CD14-positive monocyte (primary cell): ENCODE measurements at regions not wholly inside any gene's neighbourhood (a gene's known extent, or its start where the extent isn't known, plus 50 kb on each side); places are given as distances from the start of the nearest gene placed in this dataset.
"Not testable (repeated sequence)": the region's sequence is repeated elsewhere in the genome, so short reads cannot be mapped to it uniquely, and the experiment has no call there.

Experiments
- DNase-seq, 3 donors: peaks; one replicate each; pipeline ENCODE4 v3.0.0-alpha.2; 2011 to 2022
- H2AFZ ChIP-seq: 2 replicates; pipeline ENCODE4 v1.6.0; 2012; ENCODE audit warnings: mild to moderate bottlenecking, low read depth, low read length, inconsistent platforms; ENCODE audit not compliant: insufficient read depth, poor library complexity, severe bottlenecking
- H3K27ac ChIP-seq, 2 donors: 1 replicate in 1 of 2; 2 replicates in 1 of 2; pipeline ENCODE4 v1.5.1; 2012 to 2013; ENCODE audit warnings: low read length in 2 of 2, control low read depth in 1 of 2, inconsistent platforms in 1 of 2, low read depth in 1 of 2, mild to moderate bottlenecking in 1 of 2
- H3K27me3 ChIP-seq, 2 donors: one replicate each; pipeline versions ENCODE4 v1.6.0 to v1.6.1; 2011 to 2013; ENCODE audit warnings: low read length in 2 of 2; ENCODE audit not compliant: control insufficient read depth in 2 of 2, insufficient read depth in 2 of 2
- H3K36me3 ChIP-seq, 2 donors: replicated peaks in 1 of 2; 1 replicate in 1 of 2; 2 replicates in 1 of 2; pipeline versions ENCODE4 v1.5.1 to v1.6.1; 2012 to 2013; ENCODE audit warnings: low read length in 2 of 2, control low read depth in 1 of 2, inconsistent platforms in 1 of 2, mild to moderate bottlenecking in 1 of 2; ENCODE audit not compliant: insufficient read depth in 2 of 2, control insufficient read depth in 1 of 2
- H3K4me1 ChIP-seq, 2 donors: 1 replicate in 1 of 2; 2 replicates in 1 of 2; pipeline versions ENCODE4 v1.5.1 to v1.6.1; 2012 to 2013; ENCODE audit warnings: low read length in 2 of 2, control low read depth in 1 of 2, inconsistent platforms in 1 of 2, mild to moderate bottlenecking in 1 of 2, moderate library complexity in 1 of 2; ENCODE audit not compliant: insufficient read depth in 2 of 2, control insufficient read depth in 1 of 2
- H3K4me2 ChIP-seq: replicated peaks from 2 replicates; pipeline ENCODE3; 2012; ENCODE audit warnings: low read length, moderate library complexity, mild to moderate bottlenecking; ENCODE audit not compliant: poor library complexity, severe bottlenecking; ENCODE audit errors: extremely low read depth
- H3K4me3 ChIP-seq, 3 experiments: fragments of 200-600 bp in 1 of 3; sonication (generic) in 1 of 3; replicated peaks in 1 of 3; 1 replicate in 2 of 3; 2 replicates in 1 of 3; pipeline ENCODE4 v1.5.1; 2011 to 2013; ENCODE audit warnings: low read length in 3 of 3, mild to moderate bottlenecking in 3 of 3, control low read depth in 2 of 3, low read depth in 2 of 3, inconsistent platforms in 1 of 3, moderate library complexity in 1 of 3
- H3K79me2 ChIP-seq: 2 replicates; pipeline ENCODE4 v1.6.0; 2012; ENCODE audit warnings: mild to moderate bottlenecking, control low read depth, inconsistent platforms, low read length, moderate library complexity; ENCODE audit not compliant: insufficient read depth
- H3K9ac ChIP-seq: 2 replicates; pipeline ENCODE4 v1.6.0; 2017; ENCODE audit warnings: low read length, mild to moderate bottlenecking; ENCODE audit not compliant: insufficient read depth, poor library complexity, severe bottlenecking
- H3K9me3 ChIP-seq, 2 donors: replicated peaks in 1 of 2; 1 replicate in 1 of 2; 2 replicates in 1 of 2; pipeline versions ENCODE4 v1.5.1 to v1.6.1; 2012 to 2013; ENCODE audit warnings: low read length in 2 of 2, control low read depth in 1 of 2; ENCODE audit not compliant: control insufficient read depth in 1 of 2, insufficient read depth in 1 of 2
- H4K20me1 ChIP-seq: 2 replicates; pipeline ENCODE4 v1.6.0; 2012; ENCODE audit warnings: mild to moderate bottlenecking, low read length, control low read depth, moderate library complexity; ENCODE audit not compliant: insufficient read depth
- H3K27ac Mint-ChIP-seq, 7 donors: one replicate each; pipeline ENCODE4 v1.8.0; 2020; ENCODE audit warnings: mild to moderate bottlenecking in 7 of 7, mixed read lengths in 7 of 7, moderate library complexity in 6 of 7, inconsistent platforms in 2 of 7
- H3K27me3 Mint-ChIP-seq, 3 donors: one replicate each; pipeline ENCODE4 v1.8.0; 2021 to 2022; ENCODE audit warnings: low read depth in 3 of 3, mild to moderate bottlenecking in 3 of 3, mixed read lengths in 3 of 3, moderate library complexity in 3 of 3, inconsistent platforms in 1 of 3
- H3K36me3 Mint-ChIP-seq, 2 donors: one replicate each; pipeline ENCODE4 v1.8.0; 2020; ENCODE audit warnings: mixed read lengths in 2 of 2, inconsistent platforms in 1 of 2, mild to moderate bottlenecking in 1 of 2
- H3K4me1 Mint-ChIP-seq: one replicate; pipeline ENCODE4 v1.8.0; 2020; ENCODE audit warnings: mild to moderate bottlenecking, mixed read lengths
- H3K4me3 Mint-ChIP-seq, 2 donors: one replicate each; pipeline ENCODE4 v1.8.0; 2020; ENCODE audit warnings: mild to moderate bottlenecking in 2 of 2, mixed read lengths in 2 of 2, moderate library complexity in 1 of 2
- H3K9me3 Mint-ChIP-seq, 7 donors: one replicate each; pipeline ENCODE4 v1.8.0; 2020 to 2022; ENCODE audit warnings: mixed read lengths in 7 of 7, mild to moderate bottlenecking in 6 of 7, moderate library complexity in 6 of 7, inconsistent platforms in 2 of 7
- WGBS: methylation state at CpG from one replicate; pipeline ENCODE4 v1.1.5; 2013; ENCODE audit warnings: missing lambda C conversion rate; ENCODE audit not compliant: insufficient coverage; 5-methylcytosine and 5-hydroxymethylcytosine counted together
- intact Hi-C, 2 donors: fragments of 100-400 bp; cut with micrococcal nuclease; formaldehyde crosslinking; loops; one replicate each; pipeline versions ENCODE4 v1.15.0 to v1.15.1; 2023
- TF ChIP-seq, protein P1 (sequence below): fragments of 200-600 bp; IDR thresholded peaks from one replicate; pipeline ENCODE4 v1.8.0; 2022; ENCODE audit warnings: antibody characterized with exemption, mild to moderate bottlenecking

DNA sequence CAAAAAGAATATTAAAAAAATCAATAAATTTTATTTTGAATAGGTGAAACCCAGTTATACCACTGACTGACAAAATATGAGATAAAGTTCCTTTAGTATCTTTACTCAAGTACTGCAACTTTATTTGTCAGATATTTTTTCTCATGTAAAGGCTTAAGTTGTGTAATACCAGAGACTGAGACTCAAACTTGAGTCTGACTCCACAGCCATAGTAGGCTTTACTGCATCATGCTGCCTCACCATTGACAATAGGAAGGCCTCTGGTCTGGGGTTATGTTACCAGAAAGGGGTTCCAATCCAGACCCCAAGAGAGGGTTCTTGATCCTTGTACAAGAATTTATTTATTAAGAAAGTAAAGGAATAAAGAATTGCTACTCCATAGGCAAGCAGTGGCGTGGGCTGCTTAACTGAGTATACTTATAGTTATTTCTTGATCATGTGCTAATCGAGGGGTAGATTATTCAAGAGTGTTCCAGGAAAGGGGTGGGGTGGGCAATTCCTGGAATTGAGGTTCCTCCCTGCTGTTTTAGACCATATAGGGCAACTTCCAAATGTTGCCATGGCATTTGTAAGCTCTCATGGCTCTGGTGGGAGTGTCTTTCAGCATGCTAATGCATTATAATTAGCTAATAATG, 187.4 kb upstream of the WSB1 start:
- H3K27ac Mint-ChIP-seq: no peak overlapping the region
- no peak for DNase-seq
- Histone ChIP-seq H3K27ac (no peak overlapping the region), H3K27me3 (no peaks in the 10 kb centered on the region), H3K9me3 (no peaks in the 10 kb centered on the region), H3K4me2 (no peak overlapping the region), H3K79me2 (no peaks in the 10 kb centered on the region), H3K4me3 (no peak overlapping the region), H3K9ac (no peak overlapping the region), H4K20me1 (no peaks in the 10 kb centered on the region), H3K4me1 (no peaks in the 10 kb centered on the region), H3K36me3 (no peaks in the 10 kb centered on the region), H2AFZ (no peak overlapping the region)
- H3K9me3 Mint-ChIP-seq: peaks cover 2 to 10% (median 5%) of the 10 kb centered on the region in 7 donors
- H3K4me1 Mint-ChIP-seq: no peaks in the 10 kb centered on the region
- peaks cover 0 to 5% (median 4%) of the 10 kb centered on the region in 3 donors for H3K27me3 Mint-ChIP-seq
- intact Hi-C loops: no loop called here
- no peaks in the 10 kb centered on the region for H3K36me3 Mint-ChIP-seq
- no peak overlapping the region for H3K4me3 Mint-ChIP-seq
- TF ChIP-seq, protein P1, sequence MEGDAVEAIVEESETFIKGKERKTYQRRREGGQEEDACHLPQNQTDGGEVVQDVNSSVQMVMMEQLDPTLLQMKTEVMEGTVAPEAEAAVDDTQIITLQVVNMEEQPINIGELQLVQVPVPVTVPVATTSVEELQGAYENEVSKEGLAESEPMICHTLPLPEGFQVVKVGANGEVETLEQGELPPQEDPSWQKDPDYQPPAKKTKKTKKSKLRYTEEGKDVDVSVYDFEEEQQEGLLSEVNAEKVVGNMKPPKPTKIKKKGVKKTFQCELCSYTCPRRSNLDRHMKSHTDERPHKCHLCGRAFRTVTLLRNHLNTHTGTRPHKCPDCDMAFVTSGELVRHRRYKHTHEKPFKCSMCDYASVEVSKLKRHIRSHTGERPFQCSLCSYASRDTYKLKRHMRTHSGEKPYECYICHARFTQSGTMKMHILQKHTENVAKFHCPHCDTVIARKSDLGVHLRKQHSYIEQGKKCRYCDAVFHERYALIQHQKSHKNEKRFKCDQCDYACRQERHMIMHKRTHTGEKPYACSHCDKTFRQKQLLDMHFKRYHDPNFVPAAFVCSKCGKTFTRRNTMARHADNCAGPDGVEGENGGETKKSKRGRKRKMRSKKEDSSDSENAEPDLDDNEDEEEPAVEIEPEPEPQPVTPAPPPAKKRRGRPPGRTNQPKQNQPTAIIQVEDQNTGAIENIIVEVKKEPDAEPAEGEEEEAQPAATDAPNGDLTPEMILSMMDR: no peak
- WGBS: 83% methylated on average over 1 of the region's 2 CpGs

DNA sequence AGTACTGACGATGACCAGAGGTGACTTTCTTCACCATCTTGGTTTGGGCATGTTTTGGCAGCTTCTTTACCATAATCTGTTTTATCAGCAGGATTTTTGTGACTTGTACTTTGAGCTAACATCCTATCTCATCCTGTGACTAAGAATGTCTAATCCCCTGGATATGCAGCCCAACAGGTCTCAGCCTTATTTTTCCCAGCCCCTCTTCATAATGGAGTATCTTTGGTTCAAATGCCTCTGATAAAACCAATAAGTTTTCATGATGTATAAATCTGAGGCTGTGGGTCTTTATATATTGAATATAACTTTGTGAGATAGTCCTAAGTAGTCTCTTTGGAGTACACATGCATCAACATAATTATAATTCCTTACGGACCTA, 186.9 kb upstream of the WSB1 start:
- intact Hi-C loops: no loop called here
- H3K27ac Mint-ChIP-seq: no peak overlapping the region
- H3K36me3 Mint-ChIP-seq: no peaks in the 10 kb centered on the region
- Histone ChIP-seq H4K20me1 (no peaks in the 10 kb centered on the region), H3K36me3 (no peaks in the 10 kb centered on the region), H3K27me3 (no peaks in the 10 kb centered on the region), H3K4me2 (no peak overlapping the region), H3K9me3 (no peaks in the 10 kb centered on the region), H3K4me3 (no peak overlapping the region), H2AFZ (no peak overlapping the region), H3K4me1 (no peaks in the 10 kb centered on the region), H3K79me2 (no peaks in the 10 kb centered on the region), H3K9ac (no peak overlapping the region), H3K27ac (no peak overlapping the region)
- H3K4me1 Mint-ChIP-seq: no peaks in the 10 kb centered on the region
- H3K9me3 Mint-ChIP-seq: peaks cover 2 to 9% (median 3%) of the 10 kb centered on the region in 7 donors
- DNase-seq: no peak
- TF ChIP-seq, protein P1: no peak
- no peak overlapping the region for H3K4me3 Mint-ChIP-seq
- peaks cover 0 to 8% (median 4%) of the 10 kb centered on the region in 3 donors for H3K27me3 Mint-ChIP-seq
- WGBS: no CpG with 5 or more reads among the region's 2 CpGs

DNA sequence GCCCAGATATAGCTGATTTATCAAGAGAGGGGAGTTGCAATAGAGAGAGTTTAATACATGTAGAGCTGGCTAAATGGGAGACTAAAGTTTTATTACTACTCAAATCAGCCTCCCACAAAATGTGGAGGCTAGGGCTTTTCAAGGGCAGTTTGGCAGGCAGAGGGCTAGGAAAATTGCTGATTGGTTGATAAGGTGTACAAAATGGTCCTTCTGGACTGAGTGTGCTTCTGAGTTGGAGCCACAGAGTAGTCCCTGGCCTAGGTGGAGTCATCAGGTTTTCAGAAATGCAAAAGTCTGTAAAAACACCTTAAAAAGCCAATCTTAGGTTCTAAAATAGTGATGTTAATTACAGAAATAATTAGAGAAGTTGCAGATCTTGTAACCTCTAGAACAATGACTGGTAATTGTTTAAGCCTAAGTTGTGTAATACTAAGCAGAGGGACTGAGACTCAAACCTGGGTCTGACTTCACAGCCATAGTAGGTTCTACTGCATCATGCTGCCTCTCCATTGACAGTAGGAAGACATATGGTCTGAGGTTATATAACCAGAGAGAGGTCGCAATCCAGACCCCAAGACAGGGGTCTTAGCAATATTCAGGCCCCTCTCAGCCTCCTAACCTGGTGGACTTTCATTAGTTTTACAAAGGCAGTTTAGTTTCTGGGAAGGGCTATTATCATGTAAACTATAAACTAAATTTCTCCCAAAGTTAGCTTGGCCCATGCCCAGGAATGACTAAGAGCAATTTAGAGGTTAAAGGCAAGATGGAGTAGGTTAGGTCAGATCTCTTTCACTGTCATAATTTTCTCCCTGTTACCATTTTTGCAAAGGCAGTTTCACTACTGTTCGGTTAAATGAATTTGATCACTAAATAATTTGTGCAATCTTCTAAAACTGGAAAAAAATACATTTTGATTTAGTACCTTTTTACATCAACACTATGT, 186.3 kb upstream of the WSB1 start:
- H3K27ac Mint-ChIP-seq, H3K4me3 ChIP-seq, H3K4me3 Mint-ChIP-seq, H3K9me3 ChIP-seq, H3K4me1 Mint-ChIP-seq, H3K36me3 ChIP-seq, H3K27me3 ChIP-seq, intact Hi-C loops, H3K36me3 Mint-ChIP-seq, DNase-seq, H3K9me3 Mint-ChIP-seq, H3K9ac ChIP-seq, H3K27ac ChIP-seq, H4K20me1 ChIP-seq, H3K4me1 ChIP-seq, H3K27me3 Mint-ChIP-seq, H3K79me2 ChIP-seq, H3K4me2 ChIP-seq, H2AFZ ChIP-seq: not testable (repeated sequence)
- WGBS: no CpG with 5 or more reads among the region's 2 CpGs
